DMS53 (cell line): ENCODE measurements at regions not wholly inside any gene's neighbourhood (a gene's known extent, or its start where the extent isn't known, plus 50 kb on each side); places are given as distances from the start of the nearest gene placed in this dataset.
A peak's percentile ranks its signal among the peaks of the same experiment; 100 is the strongest.
"Not testable (repeated sequence)": the region's sequence is repeated elsewhere in the genome, so short reads cannot be mapped to it uniquely, and the experiment has no call there.

ENCODE experiments used
- DNase-seq: peaks from one replicate; lab custom pipeline; 2025; lab: John Stamatoyannopoulos, UW

DNA sequence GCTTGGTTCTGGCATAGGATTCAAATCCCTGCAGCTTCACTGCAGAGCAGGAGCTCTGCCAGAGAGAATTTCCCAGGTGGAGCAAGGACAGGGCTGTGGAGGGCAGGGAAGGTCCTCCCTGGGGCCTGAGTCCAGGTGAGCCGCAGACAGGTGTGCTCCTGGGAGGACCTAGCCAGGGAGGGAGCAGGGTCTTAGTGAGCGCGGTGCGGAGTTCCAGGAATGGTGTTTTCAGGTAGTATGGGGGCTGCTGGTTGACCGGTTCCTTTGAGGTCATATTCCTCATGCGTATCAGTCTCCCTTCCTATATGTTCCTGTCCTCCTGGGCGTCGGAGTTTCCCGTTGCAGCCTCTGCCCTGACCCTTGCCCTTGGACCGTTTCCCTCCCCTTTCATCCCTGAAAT, 813.3 kb downstream of the KCNJ18 start:
- no peak for DNase-seq

DNA sequence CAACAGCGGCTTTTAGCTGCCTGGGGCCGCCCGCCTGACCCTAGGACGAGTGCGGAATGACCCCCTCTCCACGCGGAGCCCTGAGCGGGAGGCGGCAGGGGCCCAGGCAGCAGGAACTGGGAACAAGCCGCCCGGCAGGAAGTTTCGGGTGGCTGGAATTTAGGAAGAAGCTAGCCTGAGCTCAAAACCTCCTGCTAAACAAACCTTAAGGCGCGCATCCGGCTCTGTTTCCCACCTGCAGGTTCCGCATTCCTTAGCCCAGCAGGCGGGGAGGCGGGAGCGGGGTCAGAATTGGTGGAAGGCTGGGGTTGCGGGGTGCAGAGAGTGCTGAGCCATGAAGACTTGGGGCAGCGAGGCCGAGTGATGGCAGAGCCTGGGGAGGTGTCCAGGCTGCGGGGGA, 813.9 kb downstream of the KCNJ18 start:
- no peak for DNase-seq

GRCh38 chr17:22506861-22507260, 814.5 kb downstream of the KCNJ18 start:
- DNase-seq, result no peak

DNA sequence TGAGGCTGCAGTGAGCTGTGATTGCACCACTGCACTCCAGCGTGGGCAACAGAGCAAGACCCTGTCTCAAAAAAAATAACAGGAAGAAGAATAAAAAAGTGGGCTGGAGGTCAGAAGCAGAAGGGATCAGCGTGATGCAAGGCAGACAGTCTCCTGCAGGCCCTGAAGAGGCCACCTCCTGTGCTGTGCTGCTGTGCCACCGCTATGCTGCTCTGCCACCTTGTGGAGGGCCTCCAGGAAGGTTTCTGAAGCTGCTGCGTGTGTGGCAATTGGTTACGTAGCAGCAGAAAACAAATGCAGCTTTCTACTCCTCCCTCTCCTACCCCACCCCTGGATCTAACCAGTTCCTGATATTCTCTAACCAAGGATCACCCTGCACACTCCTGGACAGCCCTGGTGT, 815.5 kb downstream of the KCNJ18 start:
- peak; percentile 46 for DNase-seq

DNA sequence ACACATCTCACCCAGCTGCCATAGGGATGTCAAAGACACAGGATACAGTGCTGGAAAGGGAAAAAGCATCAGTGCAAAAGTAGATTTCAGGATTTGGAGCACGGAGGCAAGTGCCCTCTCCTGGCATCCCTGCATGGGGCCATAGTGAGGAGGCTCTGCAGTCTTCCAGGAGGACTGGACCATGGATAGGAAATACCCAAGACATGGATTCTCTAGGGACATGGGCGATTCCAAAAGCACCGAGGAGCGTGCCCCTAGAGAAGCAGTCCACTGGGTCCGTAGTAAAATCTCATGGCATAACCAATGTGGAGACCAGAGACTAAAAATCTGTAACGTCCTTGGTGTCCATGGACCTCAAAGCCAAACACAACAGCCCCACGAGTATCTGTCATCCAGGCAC, 818.2 kb downstream of the KCNJ18 start:
- DNase-seq, result no peak

- DNase-seq, result no peak
Observed at GRCh38 chr17:22511431-22511830, 819.1 kb downstream of the KCNJ18 start.

- DNase-seq, result no peak
Observed at GRCh38 chr17:22512057-22512456, 819.7 kb downstream of the KCNJ18 start.

DNA sequence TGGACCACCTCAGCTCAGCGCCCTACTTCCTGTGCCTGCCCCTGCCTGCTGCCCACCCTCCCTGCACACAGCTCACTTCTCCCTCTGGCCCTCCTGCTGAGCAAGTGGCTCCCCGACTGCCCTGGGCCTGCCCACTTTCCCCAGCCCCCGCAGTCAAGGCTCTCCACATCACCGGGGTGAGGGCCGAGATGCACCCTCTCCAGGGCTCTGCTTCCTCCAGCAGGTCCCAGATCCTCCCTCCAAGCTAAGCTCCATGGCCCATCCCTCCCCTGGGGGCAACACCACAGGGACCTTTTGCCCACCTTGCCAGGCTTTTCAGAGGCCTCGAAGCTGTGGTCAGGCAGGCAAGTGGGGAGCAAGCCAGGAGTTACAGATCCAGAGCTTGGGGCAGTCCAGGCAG, 820.2 kb downstream of the KCNJ18 start:
- no peak for DNase-seq

DNA sequence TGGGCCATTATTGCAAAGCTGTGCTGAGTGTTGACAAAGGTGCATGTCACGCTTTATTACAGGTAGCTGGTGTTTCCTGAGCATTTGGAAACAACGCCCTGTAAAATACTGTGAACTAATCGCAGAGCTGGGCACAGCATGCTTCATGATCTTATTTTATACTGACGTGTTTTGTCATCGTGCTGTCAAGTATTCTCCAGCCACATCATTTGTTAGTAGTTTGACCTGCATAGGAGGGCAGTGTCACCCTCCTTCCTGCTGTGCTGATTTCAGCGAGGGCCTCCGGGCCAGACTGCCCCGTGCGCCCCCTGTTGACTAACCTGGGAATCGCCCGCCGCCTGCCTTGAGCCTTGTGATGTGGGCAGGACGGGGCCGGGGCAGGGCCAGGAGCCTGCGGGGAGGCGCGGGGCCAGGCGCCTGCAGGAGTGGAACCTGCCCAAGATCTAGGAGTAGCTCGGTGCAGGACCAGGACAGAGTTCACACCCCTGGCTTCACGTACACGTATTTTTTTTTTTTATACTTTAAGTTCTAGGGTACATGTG, 820.7 kb downstream of the KCNJ18 start:
- no peak for DNase-seq

- DNase-seq, result no peak
Observed at GRCh38 chr17:22514315-22514714, 822.0 kb downstream of the KCNJ18 start.

DNA sequence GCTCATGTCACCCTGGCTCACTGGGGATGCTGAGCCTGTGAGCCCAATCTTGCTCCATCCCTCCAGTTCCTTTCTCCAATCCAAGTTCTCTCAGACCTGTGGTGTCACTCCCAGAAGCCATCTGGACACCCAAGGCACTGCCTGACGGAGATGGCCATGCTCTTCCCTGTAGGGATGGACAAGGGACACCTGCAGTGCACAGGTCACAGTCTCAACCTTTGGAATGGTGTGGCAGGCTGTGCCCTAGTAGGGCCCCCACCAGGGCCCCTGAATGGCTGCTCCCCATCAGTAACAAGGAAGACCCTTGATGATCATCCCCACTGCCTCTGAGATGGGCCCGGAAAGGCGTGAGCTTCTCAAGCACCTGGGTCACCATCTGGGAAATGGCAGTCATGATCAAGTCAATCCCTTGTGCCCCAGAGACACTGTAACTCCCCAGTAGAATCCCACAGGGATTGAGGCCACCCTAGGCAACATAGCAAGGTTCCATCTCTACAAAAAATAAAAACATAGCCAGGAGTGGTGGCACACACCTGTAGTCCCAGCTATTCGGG, 822.5 kb downstream of the KCNJ18 start:
- no peak for DNase-seq

- no peak for DNase-seq
Observed at GRCh38 chr17:22515599-22515998, 823.3 kb downstream of the KCNJ18 start.

DNA sequence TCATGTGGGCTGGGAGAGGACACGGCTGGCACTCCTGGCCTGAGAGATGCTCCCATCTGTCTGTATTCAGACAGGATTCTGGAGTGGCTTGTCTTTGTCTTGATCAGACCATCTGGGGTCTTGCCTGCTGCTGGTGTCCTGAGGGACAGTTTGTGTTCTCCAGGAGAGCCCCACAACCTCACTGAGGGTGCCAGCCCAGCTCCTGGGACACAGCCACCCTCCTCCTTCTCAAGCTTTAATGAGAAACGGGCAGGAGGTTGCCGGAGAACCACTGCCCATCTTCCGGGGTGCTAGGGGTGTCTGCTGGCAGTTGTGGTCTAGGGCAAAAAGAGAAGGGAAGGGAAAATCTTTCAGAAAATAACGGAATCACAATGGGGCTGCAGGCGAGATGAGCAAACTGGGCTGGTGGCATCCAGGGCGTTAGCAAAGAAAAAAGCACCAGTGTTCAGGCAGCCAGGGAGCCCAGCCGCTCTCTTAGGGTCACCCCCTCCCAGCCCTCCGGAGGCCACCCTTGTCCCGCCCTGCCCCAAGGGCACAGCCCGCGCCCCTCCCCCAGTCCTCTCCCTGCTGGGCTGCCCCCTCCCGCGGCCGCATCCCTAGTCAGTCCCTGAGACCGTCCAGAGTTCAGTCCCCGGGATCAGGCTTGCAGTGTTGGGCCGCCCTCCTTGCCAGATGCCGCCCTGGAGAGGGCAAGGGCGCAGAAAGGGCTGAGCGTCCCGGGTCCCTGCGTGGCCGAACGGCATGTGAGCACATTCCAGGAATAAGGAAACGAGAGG, 824.7 kb downstream of the KCNJ18 start:
- no peak for DNase-seq

- DNase-seq, result peak; percentile 17
Observed at GRCh38 chr17:22517716-22518115, 825.4 kb downstream of the KCNJ18 start.

- DNase-seq, result no peak
Observed at GRCh38 chr17:22518185-22518584, 825.9 kb downstream of the KCNJ18 start.

DNA sequence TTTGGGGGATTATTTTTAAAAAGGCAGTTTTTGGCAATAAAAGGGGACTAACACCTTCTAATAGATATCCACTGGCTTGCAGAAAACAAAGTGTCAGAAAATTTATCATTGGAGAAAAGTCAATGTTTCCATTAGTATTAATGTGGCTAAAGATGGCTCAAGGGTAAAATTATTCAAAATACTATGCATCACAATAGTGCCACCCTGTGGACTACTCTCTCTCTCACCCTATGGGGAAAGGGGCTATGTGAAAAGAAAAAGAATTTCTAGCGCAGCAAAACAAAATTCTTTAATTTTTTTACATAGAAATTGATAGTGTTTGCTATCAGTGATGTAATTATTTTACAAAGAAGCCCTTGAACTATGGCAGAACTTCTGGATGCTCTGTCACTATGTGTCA, 856.5 kb downstream of the KCNJ18 start:
- not testable (repeated sequence) for DNase-seq

- DNase-seq, result not testable (repeated sequence)
Observed at GRCh38 chr17:22551695-22552415, 859.5 kb downstream of the KCNJ18 start.

DNA sequence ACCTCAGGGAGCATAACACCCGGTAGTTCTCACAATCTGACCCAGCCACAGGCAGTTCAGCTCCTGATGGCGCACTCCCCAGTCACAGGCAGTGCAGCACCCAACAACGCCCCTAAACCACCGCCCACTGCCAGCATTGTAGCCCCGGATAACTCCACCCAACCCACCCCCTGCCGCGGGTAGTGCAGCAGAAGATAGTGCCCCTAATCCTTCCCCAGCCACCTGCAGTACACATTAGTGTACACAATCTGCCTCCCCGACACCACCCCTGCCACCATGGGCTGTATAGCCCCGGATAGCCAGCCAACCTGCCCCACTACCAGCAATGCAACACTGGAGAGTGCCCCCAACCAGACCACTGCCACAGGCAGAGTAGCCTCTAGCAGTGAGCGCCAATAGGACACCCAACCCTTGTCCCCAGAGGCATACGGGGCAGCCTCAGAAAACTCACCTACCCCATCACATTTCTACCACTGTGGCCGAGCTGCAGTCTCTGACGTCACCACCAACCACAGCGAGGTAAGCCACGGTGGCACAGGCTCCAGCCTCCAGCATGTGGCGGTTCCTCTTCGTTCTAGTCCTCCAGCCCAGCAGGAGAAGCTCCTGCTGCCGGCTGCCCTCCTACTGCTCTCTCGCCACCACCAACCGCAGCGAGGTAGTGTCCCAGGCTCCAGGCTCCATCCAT, 877.3 kb downstream of the KCNJ18 start:
- no peak for DNase-seq

GRCh38 chr17:22570144-22570845, 878.0 kb downstream of the KCNJ18 start:
- no peak for DNase-seq

- DNase-seq, result no peak
Observed at GRCh38 chr17:22599322-22599721, 907.0 kb downstream of the KCNJ18 start.

DNA sequence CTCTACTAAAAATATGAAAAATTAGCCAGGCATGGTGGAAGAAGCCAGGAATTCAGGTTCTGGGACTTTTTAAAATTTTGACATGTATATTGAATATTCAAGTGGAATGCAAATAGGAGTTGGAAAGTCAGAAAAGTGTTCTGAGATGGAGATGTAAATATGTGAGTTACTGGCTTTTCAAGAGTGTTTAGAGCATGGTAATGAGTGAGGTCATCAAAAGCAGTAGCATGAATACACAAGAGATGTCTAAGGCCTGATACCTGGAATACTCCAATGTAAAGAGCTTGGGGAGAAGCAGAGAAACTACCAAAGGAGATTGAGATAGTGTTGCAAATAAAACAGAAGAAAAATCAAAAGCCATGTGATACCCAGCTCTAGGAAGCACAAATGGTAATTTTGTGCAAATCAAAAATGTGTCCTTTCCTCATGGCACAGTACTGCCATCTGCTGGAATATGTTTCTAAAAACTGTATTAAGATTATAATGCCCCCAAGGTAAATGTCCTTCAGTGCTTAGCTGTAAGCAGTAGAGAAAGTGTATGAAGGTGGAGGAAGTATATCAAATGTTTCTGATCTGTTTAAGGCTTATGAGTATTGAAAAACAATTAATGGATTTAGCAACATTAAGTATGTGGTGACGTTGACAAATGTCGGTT, 908.4 kb downstream of the KCNJ18 start:
- DNase-seq, result peak; percentile 62
